RPMI7951 (cell line): ENCODE measurements at regions not wholly inside any gene's neighbourhood (a gene's known extent, or its start where the extent isn't known, plus 50 kb on each side); places are given as distances from the start of the nearest gene placed in this dataset.
"Not testable (repeated sequence)": the region's sequence is repeated elsewhere in the genome, so short reads cannot be mapped to it uniquely, and the experiment has no call there.

Source experiments
- DNase-seq: peaks from one replicate; pipeline ENCODE4 v3.0.0-alpha.2; 2012; ENCODE audit warnings: low read depth

DNA sequence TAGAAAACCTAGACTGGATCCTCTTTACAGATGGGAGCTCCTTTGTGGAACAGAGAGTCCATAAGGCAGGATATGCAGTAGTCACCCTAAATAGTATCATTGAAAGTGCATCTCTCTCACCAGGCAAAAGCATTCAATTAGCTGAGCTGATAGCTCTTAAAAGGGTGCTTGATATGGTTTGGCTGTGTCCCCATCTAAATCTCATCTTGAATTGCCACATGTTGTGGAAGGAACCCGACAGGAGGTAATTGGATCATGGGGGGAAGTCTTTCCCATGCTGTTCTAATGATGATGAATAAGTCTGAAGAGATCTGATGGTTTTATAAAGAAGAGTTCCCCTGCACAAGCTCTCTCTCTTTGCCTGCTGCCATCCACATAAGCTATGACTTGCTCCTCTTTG, 96.2 kb upstream of the RMP24 start:
- no peak for DNase-seq

DNA sequence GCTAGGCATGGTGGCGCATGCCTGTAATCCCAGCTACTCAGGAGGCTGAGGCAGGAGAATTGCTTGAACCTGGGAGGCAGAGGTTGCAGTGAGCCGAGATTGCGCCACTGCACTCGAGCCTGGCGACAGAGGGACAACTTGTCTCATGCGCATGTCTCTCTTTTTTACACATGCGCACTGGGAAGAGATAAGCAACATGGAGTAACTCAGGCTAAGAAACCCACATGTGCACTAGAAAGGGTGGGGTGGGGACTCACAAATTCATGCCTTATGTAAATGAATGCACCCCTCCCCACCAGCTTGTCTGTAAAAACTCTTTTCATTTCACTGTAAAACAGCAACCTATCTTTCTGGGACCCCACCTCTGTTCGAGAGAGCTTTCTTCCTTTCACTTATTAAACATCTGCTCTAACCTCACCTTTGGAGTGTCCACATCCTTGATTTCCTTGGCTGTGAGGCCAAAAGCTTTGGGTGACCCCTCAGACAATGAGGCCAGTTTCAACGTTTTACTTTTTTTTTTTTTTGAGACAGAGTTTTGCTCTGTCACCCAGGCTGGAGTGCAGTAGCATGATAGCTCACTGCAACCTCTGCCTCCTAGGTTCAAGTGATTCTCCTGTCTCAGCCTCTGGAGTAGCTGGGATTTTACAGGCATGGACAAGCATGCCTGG, 91.6 kb upstream of the RMP24 start:
- DNase-seq = no peak

DNA sequence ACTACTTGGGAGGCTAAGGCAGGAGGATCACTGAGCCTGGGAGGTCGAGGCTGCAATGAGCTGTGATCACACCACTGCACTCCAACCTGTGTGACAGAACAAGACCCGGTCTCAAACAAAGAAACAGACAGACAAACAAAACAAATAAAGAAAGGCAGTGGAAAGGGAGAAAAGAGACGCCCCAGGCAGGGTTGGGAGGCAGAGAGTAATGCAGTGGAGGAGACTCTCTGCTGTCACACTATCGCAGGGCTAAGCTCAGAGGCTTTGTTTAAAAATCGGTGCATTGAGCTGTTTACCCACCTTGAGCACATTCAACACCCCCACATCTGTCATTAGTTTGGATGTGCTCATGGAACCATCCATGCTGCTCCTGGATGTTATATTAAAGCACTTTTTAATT, 84.2 kb upstream of the RMP24 start:
- DNase-seq = no peak

DNA sequence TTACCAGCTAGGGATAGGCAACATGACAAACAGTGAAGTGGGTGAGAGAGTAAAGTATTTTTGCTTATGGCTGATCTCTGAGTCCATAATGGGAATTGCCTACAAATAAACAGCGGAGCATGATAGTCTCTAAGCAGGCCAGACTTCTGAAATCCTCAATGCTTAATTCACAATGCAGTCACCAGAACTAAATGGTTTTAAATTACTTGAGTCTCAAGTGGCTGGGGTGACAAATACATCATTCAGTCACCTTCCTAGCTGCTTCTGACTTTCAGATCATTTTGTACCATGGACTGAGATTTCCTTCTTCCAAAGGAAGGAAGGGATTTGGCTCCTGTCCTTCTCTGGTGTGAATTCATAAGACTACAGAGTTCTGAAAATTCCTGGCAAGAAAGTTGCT, 82.8 kb upstream of the RMP24 start:
- DNase-seq = no peak

DNA sequence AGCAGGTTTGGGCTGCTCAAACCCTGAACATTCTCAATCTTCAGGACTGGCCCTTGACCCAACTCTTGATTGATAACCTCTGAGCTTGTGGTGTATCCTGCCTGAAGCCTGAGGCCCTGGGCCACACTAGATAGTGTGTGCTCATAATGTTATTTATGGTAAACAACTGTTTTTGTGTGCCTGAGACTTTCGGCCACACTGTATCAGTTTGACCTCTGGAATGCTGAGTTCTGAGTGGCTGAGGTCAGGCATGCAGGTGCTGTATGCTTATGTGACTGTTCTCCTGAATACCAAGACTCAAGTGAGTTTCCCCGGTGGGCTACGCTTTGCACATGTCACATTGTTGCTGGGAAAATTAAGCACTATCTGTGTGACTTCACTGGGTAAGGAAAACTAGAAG, 82.2 kb upstream of the RMP24 start:
- no peak for DNase-seq

DNA sequence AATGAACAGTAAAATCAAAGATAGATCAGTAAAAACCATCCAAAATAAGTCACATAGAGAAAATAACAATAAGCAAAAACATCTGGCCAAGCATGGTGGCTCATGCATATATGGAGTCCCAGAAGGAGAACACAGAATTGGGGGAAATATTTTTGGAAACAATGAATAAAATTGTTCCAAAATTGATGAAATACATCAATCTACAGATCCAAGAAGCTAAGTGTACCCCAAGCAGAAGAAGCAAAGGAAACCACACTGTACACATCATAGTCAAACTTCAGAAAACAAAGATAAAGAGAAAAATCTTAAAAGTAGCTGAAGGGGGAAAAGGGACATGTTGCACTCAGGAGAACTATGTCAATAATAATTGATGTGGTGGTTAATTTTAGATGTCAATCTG, 80.4 kb upstream of the RMP24 start:
- DNase-seq = no peak

DNA sequence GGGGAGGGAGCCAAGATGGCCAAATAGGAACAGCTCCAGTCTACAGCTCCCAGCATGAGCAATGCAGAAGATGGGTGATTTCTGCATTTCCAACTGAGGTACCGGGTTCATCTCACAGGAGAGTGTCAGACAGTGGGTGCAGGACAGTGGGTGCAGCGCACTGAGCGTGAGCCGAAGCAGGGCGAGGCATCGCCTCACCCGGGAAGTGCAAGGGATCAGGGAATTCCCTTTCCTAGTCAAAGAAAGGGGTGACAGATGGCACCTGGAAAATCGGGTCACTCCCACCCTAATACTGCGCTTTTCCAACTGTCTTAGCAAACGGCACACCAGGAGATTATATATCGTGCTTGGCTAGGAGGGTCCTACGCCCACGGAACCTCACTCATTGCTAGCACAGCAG, 75.0 kb upstream of the RMP24 start:
- not testable (repeated sequence) for DNase-seq

DNA sequence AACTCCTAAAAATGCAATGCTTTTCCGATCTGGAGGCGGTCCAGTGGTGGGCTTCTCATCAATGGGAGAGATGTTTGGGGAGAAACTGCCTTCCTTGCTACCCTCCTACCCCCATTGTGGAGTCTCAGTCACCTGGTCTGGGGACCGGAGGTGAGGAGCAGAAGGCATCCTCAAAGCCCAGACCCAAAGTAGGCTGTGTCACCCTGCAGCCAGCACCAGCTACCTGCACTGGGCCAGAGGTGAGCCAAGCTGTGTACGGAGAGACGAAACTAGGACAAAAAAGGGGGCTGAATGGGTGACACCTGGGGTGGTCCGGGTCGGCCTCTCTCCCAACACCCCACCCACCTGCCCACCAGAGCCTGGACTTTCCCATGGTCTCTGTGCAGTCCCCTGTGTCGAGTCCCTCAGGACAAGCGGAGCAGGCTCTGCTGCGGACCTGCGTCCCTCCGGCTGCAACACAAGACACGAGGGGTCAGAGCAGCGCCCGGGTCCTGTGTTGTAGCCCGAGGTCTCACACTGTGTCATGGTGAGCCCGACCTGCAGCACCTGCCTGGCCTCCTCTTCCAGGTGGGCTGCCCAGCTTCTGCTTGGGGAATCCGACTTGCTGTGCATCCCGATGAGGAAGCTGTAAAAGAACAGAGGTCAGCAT, 68.0 kb upstream of the RMP24 start:
- DNase-seq = no peak

DNA sequence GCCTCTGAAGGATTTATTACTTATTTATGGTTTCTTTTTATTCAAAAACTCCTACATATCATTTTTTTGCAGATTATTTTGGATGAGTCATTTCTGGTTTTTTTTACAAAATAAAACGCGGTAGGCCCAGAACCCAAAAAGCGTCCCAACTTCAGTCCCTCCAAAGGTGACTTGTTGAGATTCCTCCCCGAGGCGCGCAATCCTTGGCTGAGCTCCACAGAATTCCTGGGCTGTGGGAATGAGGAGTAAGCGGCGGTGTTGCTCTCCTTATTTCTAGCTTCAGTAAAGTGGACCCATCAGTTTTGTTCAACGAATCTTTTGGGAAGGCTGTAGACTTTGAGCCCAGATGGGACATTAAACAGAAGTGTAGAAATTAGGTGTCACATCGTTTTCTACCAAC, 67.0 kb upstream of the RMP24 start:
- no peak for DNase-seq

DNA sequence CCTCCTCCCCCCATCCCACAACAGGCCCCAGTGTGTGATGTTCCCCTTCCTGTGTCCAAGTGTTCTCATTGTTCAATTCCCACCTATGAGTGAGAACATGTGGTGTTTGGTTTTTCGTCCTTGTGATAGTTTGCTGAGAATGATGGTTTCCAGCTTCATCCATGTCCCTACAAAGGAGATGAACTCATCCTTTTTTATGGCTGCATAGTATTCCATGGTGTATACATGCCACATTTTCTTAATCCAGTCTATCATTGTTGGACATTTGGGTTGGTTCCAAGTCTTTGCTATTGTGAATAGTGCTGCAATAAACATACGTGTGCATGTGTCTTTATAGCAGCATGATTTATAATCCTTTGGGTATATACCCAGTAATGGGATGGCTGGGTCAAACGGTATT, 66.2 kb upstream of the RMP24 start:
- DNase-seq = not testable (repeated sequence)

DNA sequence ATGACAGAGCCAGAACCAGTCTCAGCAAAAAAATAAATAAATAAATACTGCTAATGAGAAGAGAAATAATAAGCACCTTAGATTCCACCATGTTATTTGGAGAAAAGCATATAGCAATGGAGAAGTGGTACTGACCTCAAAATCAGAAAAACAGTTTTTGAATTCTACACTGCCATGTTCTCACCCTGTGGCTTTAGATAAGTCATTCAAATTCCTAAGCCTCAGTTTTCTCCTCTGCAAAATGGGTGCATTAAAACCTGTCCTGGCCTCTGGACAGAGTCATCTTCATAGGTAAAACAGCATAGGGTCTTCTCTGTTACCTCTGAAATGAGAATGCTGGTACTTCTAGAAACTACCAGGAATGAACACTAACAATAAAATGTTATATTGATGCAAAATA, 62.2 kb upstream of the RMP24 start:
- DNase-seq = no peak

DNA sequence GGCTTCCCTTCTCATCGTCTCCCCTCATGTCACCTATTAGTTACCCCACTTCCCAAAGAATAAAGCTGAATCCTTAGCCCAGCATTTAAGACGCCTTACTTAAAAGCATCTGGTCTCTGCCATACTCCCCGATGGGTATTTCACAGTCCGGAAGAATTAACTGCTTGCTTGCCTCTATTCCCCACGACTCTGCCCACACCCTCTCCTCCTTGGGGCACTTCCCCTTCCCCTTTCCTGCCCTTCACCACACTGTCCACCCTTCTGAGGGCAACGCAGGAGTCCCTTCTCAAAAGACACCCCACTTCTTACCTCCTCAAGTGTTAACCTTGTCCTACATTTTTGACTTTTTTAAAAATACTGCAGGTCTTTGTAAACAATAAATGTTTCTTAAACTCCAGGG, 60.1 kb upstream of the RMP24 start:
- DNase-seq = no peak

DNA sequence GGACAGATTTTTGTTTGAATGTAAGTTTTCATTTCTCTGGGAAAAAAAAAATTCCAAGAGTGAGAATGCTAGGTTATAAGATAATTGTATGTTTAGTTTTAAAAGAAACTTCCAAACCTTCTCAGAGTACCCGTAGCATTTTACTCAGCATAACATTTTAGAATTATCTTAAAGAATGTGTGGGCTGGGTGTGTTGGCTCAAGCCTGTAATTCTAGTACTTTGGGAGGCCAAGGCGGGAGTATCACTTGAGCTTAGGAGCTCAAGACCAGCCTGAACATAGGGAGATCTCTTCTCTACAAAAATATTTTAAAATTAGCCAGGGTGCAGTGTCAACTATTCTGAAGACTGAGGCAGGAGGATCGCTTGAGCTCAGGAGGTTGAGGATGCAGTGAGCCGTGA, 57.4 kb upstream of the RMP24 start:
- no peak for DNase-seq

DNA sequence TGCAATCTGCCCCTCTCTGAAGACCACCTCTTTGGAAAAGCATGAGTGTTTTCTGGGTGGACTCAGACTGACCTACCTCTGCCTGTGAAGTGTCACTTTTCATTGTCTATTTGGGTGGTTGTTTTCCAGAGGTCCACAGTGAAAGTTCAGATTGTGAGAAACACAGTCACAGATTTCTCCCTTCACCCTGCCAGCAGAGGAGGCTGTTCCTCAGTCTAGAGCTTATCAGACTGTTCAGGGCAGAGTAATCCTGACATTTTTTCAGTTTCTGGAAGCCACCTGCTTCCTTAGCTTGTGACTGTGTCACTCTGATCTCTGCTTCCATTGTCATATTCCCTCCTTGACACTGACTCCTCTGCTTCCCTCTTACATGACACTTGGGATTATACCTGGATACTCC, 55.4 kb upstream of the RMP24 start:
- DNase-seq = no peak

DNA sequence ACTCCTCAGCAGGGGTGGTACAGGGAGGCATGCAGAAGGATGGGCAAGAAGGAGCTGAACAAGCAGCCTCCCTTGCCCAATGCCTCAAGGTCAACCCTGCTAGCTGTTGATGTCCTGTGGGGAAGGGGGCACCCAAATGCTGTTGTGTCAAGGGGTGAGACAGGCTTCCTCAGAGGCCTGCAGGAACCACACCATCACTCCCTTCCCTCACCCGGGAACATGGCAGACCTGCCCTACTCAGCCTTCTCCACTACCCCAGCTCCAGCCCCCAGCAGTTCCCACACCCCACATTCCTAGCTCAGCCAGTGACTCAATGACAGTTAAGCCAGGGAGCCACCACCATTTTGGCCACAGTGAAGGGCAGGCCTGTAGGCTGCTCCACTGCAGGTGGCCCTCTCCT, 53.9 kb upstream of the RMP24 start:
- DNase-seq = no peak

DNA sequence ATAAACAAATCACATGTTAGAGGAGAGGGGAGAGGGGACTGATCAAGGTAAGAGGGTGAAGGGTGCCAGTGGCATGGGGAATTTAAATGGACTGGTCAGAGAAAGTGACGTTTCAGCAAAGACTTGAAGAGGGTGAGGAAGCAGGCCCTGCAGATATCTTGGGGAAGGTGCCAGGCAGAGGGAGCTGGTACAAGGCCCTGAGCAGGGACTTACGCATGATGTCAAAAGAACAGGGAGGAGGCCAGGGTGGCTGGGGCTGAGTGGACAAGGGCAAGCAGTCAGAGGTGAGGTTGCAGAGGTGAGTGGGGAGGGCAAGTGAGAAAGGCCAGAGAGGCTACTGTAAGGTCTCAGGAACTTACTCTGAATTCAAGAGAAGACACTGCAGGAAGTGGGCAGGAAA, 53.3 kb upstream of the RMP24 start:
- no peak for DNase-seq

DNA sequence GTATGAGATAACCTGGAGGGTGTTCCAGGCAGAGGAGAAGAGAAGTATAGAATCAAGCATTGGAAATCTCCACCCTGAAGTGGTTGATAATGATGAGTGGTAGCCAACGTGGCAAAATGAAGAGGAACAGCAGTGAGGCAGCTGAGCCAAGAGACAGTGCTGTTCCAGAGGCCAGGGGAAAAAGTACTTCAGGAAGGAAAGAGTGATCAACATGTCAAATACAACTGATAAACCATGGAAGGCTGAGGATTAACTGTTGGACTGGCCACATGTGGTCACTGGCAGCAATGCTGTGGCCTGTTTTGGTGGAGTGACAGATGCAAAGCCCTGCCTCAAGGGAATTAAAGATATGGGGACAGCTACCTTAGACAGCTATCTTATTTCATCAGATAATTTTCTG, 51.9 kb upstream of the RMP24 start:
- no peak for DNase-seq
